HEK293 (cell line): ENCODE measurements at regions not wholly inside any gene's neighbourhood (a gene's known extent, or its start where the extent isn't known, plus 50 kb on each side); places are given as distances from the start of the nearest gene placed in this dataset.
A peak's percentile ranks its signal among the peaks of the same experiment; 100 is the strongest.
"Not testable (repeated sequence)": the region's sequence is repeated elsewhere in the genome, so short reads cannot be mapped to it uniquely, and the experiment has no call there.

Experiments
- CTCF ChIA-PET: fragments of 350-600 bp; formaldehyde crosslinking; extraction: SDS; loops from one replicate; lab custom pipeline; 2021; ENCODE audit warnings: antibody characterized with exemption; lab: Yijun Ruan, JAX
- POLR2A ChIA-PET: fragments of 300-600 bp; formaldehyde crosslinking; extraction: SDS; loops from one replicate; lab custom pipeline; 2020; ENCODE audit warnings: antibody characterized with exemption, inconsistent platforms; lab: Yijun Ruan, JAX
- H3K27ac ChIP-seq: fragments of 200-500 bp; sonication (Bioruptor generic); 2 replicates; pipeline ENCODE4 v1.5.1; 2014; ENCODE audit warnings: low read depth, low read length, control low read depth, inconsistent platforms; ENCODE audit errors: extremely low read depth
- H3K36me3 ChIP-seq, 2 experiments: fragments of 200-500 bp in 1 of 2; sonication (Bioruptor generic) in 1 of 2; 1 replicate in 1 of 2; 2 replicates in 1 of 2; pipeline ENCODE4 v1.5.1; 2014 to 2017; ENCODE audit warnings: inconsistent platforms in 2 of 2, low read length in 2 of 2; ENCODE audit not compliant: control insufficient read depth in 2 of 2, insufficient read depth in 1 of 2
- H3K4me1 ChIP-seq: fragments of 200-500 bp; sonication (Bioruptor generic); 2 replicates; pipeline ENCODE4 v1.5.1; 2014; ENCODE audit warnings: mild to moderate bottlenecking, low read length, inconsistent platforms; ENCODE audit not compliant: control insufficient read depth, insufficient read depth
- H3K4me3 ChIP-seq: 2 replicates; pipeline ENCODE4 v1.5.1; 2011; ENCODE audit warnings: low read depth, mild to moderate bottlenecking, control low read depth, low read length, moderate library complexity
- H3K9me3 ChIP-seq: fragments of 200-500 bp; sonication (Bioruptor generic); 2 replicates; pipeline ENCODE4 v1.5.1; 2014; ENCODE audit warnings: low read depth, low read length, inconsistent platforms; ENCODE audit not compliant: control insufficient read depth, insufficient read depth
- GFI1B ChIP-seq: fragments of 450-650 bp; formaldehyde crosslinking; IDR thresholded peaks from 2 replicates; pipeline ENCODE4 v1.5.1; 2016; ENCODE audit warnings: missing biosample characterization, missing genetic modification characterization
- OSR2 ChIP-seq: fragments of 450-650 bp; formaldehyde crosslinking; IDR thresholded peaks from 2 replicates; pipeline ENCODE4 v1.5.1; 2016; ENCODE audit warnings: missing biosample characterization, missing genetic modification characterization
- SP2 ChIP-seq: fragments of 450-650 bp; formaldehyde crosslinking; IDR thresholded peaks from 2 replicates; pipeline ENCODE4 v1.5.1; 2016; ENCODE audit warnings: missing biosample characterization, missing genetic modification characterization
- YY2 ChIP-seq: fragments of 450-650 bp; formaldehyde crosslinking; IDR thresholded peaks from 2 replicates; pipeline ENCODE4 v1.5.1; 2016; ENCODE audit warnings: missing biosample characterization, missing genetic modification characterization
- ZBTB17 ChIP-seq: fragments of 450-650 bp; formaldehyde crosslinking; IDR thresholded peaks from 2 replicates; pipeline ENCODE4 v1.5.1; 2016; ENCODE audit warnings: missing biosample characterization, missing genetic modification characterization
- ZNF248 ChIP-seq: fragments of 450-650 bp; formaldehyde crosslinking; IDR thresholded peaks from 2 replicates; pipeline ENCODE4 v1.5.1; 2017; ENCODE audit warnings: missing biosample characterization, missing genetic modification characterization
- ZNF426 ChIP-seq: fragments of 450-650 bp; formaldehyde crosslinking; IDR thresholded peaks from 2 replicates; pipeline ENCODE4 v1.5.1; 2017; ENCODE audit warnings: missing biosample characterization, missing genetic modification characterization, mild to moderate bottlenecking, inconsistent platforms, moderate library complexity
- ZNF548 ChIP-seq: fragments of 450-650 bp; formaldehyde crosslinking; IDR thresholded peaks from 2 replicates; pipeline ENCODE4 v1.5.1; 2016; ENCODE audit warnings: missing biosample characterization, missing genetic modification characterization
- ZNF560 ChIP-seq: fragments of 450-650 bp; formaldehyde crosslinking; IDR thresholded peaks from 2 replicates; pipeline ENCODE4 v1.5.1; 2017; ENCODE audit warnings: missing biosample characterization, missing genetic modification characterization, borderline replicate concordance
- ZNF585B ChIP-seq: fragments of 450-650 bp; formaldehyde crosslinking; IDR thresholded peaks from 2 replicates; pipeline ENCODE4 v1.5.1; 2016; ENCODE audit warnings: missing biosample characterization, missing genetic modification characterization
- ZNF600 ChIP-seq: fragments of 450-650 bp; formaldehyde crosslinking; IDR thresholded peaks from 2 replicates; pipeline ENCODE4 v1.5.1; 2016; ENCODE audit warnings: missing biosample characterization, missing genetic modification characterization
- ZSCAN16 ChIP-seq: fragments of 450-650 bp; formaldehyde crosslinking; IDR thresholded peaks from 2 replicates; pipeline ENCODE4 v1.5.1; 2016; ENCODE audit warnings: missing biosample characterization, missing genetic modification characterization
- TF ChIP-seq, protein P1 (sequence below): fragments of 450-650 bp; formaldehyde crosslinking; IDR thresholded peaks from 2 replicates; pipeline ENCODE4 v1.5.1; 2016; ENCODE audit warnings: missing biosample characterization, missing genetic modification characterization, low read depth
- TF ChIP-seq, protein P2 (sequence below): fragments of 450-650 bp; formaldehyde crosslinking; IDR thresholded peaks from 2 replicates; pipeline ENCODE4 v1.5.1; 2016; ENCODE audit warnings: missing biosample characterization, missing genetic modification characterization
- TF ChIP-seq, protein P3 (sequence below): fragments of 450-650 bp; formaldehyde crosslinking; conservative IDR thresholded peaks from 2 replicates; pipeline ENCODE4 v1.5.1; 2016; ENCODE audit warnings: low read depth, missing biosample characterization, missing genetic modification characterization
- TF ChIP-seq, protein P4 (sequence below): fragments of 450-650 bp; formaldehyde crosslinking; IDR thresholded peaks from 2 replicates; pipeline ENCODE4 v1.5.1; 2016; ENCODE audit warnings: missing biosample characterization, missing genetic modification characterization
- TF ChIP-seq, protein P5 (sequence below): fragments of 450-650 bp; formaldehyde crosslinking; IDR thresholded peaks from 2 replicates; pipeline ENCODE4 v1.5.1; 2016; ENCODE audit warnings: missing biosample characterization, missing genetic modification characterization

DNA sequence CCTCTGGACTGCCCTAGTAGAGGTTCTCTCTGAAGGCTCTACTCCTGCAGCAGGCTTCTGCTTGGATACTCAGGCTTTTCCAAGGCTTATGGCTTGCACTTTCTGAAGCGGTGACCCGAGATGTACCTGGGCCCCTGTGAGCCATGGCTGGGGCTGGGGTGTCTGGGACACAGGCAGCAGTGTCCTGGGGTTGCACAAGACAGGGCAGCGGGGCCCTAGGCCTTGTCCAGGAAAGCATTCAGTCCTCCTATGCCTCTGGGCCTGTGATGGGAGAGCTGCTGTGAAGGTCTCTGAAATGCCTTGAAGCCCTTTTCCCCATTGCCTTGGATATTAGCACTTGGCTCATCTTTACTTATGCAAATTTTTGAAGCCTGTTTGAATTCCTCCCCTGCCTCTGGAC is 192.2 kb downstream of the YTHDC2 start:
- H3K4me1 ChIP-seq: no peaks in the 10 kb centered on the region
- no peak overlapping the region for H3K4me3 ChIP-seq
- H3K27ac ChIP-seq: no peak overlapping the region
- H3K9me3 ChIP-seq: no peaks in the 10 kb centered on the region
- H3K36me3 ChIP-seq: no peaks in the 10 kb centered on the region
- TF ChIP-seq ZNF585B (tag by site-specific recombination) (peak; percentile 83), ZNF600 (no peak), GFI1B (tag by site-specific recombination) (no peak), ZNF426 (no peak), SP2 (tag by site-specific recombination) (no peak), YY2 (tag by site-specific recombination) (no peak)
- POLR2A ChIA-PET: no interaction called here
- CTCF ChIA-PET: no interaction called here

DNA sequence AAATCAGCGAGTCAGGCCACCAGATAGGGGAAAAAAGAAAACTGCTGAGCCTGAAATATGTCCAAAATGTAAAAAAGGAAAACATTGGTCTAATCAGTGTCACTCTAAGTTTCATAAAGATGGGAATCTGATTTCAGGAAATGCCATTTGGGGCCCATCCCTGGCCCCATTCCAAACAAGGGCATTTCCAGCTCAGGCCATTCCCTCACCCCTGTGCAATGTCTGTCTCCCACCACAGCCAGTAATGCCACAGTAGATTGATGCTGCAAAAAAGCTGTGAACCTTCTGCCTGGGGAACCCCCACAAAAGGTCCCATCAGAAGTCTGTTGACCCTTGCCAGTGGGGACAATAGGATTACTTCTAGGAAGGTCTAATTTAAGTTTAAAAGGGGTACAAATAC is 199.6 kb downstream of the YTHDC2 start:
- TF ChIP-seq, protein P1, sequence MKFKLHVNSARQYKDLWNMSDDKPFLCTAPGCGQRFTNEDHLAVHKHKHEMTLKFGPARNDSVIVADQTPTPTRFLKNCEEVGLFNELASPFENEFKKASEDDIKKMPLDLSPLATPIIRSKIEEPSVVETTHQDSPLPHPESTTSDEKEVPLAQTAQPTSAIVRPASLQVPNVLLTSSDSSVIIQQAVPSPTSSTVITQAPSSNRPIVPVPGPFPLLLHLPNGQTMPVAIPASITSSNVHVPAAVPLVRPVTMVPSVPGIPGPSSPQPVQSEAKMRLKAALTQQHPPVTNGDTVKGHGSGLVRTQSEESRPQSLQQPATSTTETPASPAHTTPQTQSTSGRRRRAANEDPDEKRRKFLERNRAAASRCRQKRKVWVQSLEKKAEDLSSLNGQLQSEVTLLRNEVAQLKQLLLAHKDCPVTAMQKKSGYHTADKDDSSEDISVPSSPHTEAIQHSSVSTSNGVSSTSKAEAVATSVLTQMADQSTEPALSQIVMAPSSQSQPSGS (tag by site-specific recombination): no peak
- no peak for TF ChIP-seq ZNF248 (tag by site-specific recombination)
- no peak for TF ChIP-seq ZBTB17 (tag by site-specific recombination)
- no peak for TF ChIP-seq ZNF560
- TF ChIP-seq, all 188 proteins: peak for 0
- Histone ChIP-seq H3K36me3 (no peaks in the 10 kb centered on the region), H3K27ac (no peak overlapping the region), H3K4me1 (no peaks in the 10 kb centered on the region), H3K4me3 (no peak overlapping the region), H3K9me3 (no peaks in the 10 kb centered on the region)
- ChIA-PET CTCF (no interaction called here), POLR2A (no interaction called here)

DNA sequence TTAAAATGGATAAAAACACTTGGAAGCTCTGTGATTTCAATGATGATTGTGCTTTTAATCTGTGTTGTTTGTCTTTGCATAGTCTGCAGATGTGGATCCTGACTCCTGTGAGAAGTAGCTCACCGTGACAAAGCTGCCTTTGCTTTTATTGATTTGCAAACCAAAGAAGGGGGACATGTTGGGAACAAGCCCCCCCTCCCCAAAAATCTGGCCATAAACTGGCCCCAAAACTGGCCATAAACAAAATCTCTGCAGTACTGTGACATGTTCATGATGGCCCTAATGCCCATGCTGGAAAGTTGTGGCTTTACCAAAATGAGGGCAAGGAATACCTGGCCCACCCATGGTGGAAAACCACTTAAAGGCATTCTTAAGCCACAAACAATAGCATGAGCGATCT is 202.4 kb downstream of the YTHDC2 start:
- H3K27ac ChIP-seq, CTCF ChIA-PET, H3K4me3 ChIP-seq, H3K36me3 ChIP-seq, POLR2A ChIA-PET, H3K4me1 ChIP-seq, H3K9me3 ChIP-seq: not testable (repeated sequence)

DNA sequence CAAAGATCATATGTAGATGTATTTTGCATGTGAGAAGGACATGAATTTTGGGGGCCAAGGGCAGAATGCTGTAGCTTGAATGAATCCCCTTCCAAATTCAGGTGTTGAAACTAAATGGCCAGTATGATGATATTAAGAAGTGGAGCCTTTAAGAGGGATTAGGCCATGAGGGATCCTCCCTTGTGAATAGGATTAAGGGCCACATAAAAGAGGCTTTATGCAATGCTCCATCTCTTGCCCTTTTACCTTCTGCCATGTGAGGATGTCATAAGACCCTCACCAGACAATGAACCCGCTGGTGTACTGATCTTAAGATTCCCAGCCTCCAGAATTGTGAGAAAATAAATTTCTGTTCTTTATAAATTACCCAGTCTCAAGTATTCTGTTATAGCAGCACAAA is 206.1 kb downstream of the YTHDC2 start:
- CTCF ChIA-PET: no interaction called here
- H3K27ac ChIP-seq: no peak overlapping the region
- no peak for TF ChIP-seq ZNF548 (tag by site-specific recombination)
- no peak for TF ChIP-seq ZSCAN16 (tag by site-specific recombination)
- TF ChIP-seq, protein P2, sequence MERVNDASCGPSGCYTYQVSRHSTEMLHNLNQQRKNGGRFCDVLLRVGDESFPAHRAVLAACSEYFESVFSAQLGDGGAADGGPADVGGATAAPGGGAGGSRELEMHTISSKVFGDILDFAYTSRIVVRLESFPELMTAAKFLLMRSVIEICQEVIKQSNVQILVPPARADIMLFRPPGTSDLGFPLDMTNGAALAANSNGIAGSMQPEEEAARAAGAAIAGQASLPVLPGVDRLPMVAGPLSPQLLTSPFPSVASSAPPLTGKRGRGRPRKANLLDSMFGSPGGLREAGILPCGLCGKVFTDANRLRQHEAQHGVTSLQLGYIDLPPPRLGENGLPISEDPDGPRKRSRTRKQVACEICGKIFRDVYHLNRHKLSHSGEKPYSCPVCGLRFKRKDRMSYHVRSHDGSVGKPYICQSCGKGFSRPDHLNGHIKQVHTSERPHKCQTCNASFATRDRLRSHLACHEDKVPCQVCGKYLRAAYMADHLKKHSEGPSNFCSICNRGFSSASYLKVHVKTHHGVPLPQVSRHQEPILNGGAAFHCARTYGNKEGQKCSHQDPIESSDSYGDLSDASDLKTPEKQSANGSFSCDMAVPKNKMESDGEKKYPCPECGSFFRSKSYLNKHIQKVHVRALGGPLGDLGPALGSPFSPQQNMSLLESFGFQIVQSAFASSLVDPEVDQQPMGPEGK (tag by site-specific recombination): no peak
- TF ChIP-seq, protein P3, sequence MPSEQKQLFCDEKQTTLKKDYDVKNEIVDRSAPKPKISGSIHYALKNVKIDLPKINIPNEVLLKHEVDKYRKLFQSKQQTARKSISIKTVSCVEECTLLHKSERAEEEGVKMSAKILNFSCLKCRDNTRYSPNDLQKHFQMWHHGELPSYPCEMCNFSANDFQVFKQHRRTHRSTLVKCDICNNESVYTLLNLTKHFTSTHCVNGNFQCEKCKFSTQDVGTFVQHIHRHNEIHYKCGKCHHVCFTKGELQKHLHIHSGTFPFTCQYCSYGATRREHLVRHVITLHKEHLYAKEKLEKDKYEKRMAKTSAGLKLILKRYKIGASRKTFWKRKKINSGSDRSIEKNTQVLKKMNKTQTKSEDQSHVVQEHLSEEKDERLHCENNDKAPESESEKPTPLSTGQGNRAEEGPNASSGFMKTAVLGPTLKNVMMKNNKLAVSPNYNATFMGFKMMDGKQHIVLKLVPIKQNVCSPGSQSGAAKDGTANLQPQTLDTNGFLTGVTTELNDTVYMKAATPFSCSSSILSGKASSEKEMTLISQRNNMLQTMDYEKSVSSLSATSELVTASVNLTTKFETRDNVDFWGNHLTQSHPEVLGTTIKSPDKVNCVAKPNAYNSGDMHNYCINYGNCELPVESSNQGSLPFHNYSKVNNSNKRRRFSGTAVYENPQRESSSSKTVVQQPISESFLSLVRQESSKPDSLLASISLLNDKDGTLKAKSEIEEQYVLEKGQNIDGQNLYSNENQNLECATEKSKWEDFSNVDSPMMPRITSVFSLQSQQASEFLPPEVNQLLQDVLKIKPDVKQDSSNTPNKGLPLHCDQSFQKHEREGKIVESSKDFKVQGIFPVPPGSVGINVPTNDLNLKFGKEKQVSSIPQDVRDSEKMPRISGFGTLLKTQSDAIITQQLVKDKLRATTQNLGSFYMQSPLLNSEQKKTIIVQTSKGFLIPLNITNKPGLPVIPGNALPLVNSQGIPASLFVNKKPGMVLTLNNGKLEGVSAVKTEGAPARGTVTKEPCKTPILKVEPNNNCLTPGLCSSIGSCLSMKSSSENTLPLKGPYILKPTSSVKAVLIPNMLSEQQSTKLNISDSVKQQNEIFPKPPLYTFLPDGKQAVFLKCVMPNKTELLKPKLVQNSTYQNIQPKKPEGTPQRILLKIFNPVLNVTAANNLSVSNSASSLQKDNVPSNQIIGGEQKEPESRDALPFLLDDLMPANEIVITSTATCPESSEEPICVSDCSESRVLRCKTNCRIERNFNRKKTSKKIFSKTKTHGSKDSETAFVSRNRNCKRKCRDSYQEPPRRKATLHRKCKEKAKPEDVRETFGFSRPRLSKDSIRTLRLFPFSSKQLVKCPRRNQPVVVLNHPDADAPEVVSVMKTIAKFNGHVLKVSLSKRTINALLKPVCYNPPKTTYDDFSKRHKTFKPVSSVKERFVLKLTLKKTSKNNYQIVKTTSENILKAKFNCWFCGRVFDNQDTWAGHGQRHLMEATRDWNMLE (tag by site-specific recombination): no peak
- TF ChIP-seq, protein P4, sequence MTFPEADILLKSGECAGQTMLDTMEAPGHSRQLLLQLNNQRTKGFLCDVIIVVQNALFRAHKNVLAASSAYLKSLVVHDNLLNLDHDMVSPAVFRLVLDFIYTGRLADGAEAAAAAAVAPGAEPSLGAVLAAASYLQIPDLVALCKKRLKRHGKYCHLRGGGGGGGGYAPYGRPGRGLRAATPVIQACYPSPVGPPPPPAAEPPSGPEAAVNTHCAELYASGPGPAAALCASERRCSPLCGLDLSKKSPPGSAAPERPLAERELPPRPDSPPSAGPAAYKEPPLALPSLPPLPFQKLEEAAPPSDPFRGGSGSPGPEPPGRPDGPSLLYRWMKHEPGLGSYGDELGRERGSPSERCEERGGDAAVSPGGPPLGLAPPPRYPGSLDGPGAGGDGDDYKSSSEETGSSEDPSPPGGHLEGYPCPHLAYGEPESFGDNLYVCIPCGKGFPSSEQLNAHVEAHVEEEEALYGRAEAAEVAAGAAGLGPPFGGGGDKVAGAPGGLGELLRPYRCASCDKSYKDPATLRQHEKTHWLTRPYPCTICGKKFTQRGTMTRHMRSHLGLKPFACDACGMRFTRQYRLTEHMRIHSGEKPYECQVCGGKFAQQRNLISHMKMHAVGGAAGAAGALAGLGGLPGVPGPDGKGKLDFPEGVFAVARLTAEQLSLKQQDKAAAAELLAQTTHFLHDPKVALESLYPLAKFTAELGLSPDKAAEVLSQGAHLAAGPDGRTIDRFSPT (tag by site-specific recombination): no peak
- no peak for TF ChIP-seq OSR2 (tag by site-specific recombination)
- TF ChIP-seq, protein P5, sequence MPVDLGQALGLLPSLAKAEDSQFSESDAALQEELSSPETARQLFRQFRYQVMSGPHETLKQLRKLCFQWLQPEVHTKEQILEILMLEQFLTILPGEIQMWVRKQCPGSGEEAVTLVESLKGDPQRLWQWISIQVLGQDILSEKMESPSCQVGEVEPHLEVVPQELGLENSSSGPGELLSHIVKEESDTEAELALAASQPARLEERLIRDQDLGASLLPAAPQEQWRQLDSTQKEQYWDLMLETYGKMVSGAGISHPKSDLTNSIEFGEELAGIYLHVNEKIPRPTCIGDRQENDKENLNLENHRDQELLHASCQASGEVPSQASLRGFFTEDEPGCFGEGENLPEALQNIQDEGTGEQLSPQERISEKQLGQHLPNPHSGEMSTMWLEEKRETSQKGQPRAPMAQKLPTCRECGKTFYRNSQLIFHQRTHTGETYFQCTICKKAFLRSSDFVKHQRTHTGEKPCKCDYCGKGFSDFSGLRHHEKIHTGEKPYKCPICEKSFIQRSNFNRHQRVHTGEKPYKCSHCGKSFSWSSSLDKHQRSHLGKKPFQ: no peak
- no peak for TF ChIP-seq ZNF426
- no peak overlapping the region for H3K4me3 ChIP-seq
- H3K9me3 ChIP-seq: no peaks in the 10 kb centered on the region
- POLR2A ChIA-PET: no interaction called here
- no peaks in the 10 kb centered on the region for H3K36me3 ChIP-seq
- H3K4me1 ChIP-seq: no peaks in the 10 kb centered on the region
